Activated naive CD4-positive, alpha-beta T cell treated with anti-CD3 and anti-CD28 coated beads, Interleukin-2, amount 50 U/mL, for 72 hours (primary cell): ENCODE measurements at regions not wholly inside any gene's neighbourhood (a gene's known extent, or its start where the extent isn't known, plus 50 kb on each side); places are given as distances from the start of the nearest gene placed in this dataset.
A peak's percentile ranks its signal among the peaks of the same experiment; 100 is the strongest.

Source experiments
- ATAC-seq, 2 donors: fragments of 150-1000 bp; cut with Tn5 transposase; 2 replicates each; pipeline ENCODE4 v1.10.0; 2021; ENCODE audit warnings: mild to moderate bottlenecking in 2 of 2, moderate library complexity in 2 of 2
- DNase-seq, 2 donors: peaks; one replicate each; pipeline ENCODE4 v3.0.0; 2021 to 2022; ENCODE audit warnings: low spot score in 2 of 2
- H3K27ac Mint-ChIP-seq, 2 donors: one replicate each; pipeline ENCODE4 v1.8.0; 2022; ENCODE audit warnings: mild to moderate bottlenecking in 2 of 2, mixed read lengths in 2 of 2
- H3K36me3 Mint-ChIP-seq, 2 donors: one replicate each; pipeline ENCODE4 v1.8.0; 2022; ENCODE audit warnings: mixed read lengths in 2 of 2
- H3K9me3 Mint-ChIP-seq, 2 donors: one replicate each; pipeline ENCODE4 v1.8.0; 2022; ENCODE audit warnings: mixed read lengths in 2 of 2

DNA sequence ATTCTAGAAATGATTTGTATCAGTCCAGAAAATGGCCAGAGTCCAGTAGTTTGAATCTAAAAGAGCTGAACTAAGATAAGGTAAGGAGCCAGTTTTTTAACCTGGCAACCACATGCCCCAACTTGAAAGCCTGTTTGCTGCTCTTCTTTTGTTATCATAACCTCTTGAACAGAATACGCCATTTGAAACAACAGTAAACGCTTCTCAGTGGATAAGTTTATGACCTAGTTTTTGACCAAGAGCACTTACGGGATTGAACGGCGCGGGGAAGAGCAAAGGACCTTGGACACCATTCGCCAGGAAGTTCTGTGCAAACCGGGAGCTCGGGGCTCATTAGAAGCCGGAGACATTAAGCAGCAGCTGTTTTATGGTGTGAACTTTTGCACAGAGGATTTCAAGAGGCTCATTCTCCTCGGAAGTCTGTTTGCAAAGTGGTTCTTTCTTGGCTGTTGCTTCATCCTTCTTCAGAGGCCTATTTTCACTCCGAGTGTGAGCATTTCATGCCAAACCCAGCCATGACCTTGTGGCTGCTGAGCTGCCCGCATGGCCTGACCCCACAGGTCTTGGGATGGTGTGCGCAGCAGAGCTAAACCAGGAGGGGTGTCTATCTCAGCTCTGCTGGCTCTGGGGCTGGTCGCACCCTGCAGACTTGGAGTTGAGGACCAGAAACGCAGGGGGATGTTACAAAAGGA lies 215.1 kb downstream of the SOX4 start:
- H3K9me3 Mint-ChIP-seq = no peaks in the 10 kb centered on the region
- ATAC-seq (no peak), DNase-seq (no peak)

DNA sequence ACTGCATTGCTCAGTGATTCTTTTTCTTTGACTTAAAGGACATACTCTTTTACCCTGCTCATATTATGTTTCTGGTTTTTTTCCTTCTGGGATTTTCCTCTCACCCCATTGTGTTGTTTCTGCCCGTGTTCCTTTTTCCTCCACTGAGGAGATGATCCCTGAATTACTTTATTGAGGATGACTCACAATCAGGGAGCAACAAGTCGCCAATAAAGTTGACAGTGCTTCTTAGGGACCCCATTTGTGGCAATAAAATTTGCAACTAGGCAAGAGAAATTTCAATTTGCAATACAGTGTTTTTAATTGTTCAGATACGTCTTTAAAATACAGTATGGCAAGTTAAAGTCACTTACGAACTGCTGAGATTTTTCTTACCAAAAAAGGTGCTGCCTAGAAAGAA lies 217.9 kb downstream of the SOX4 start:
- Mint-ChIP-seq H3K27ac (no peak overlapping the region), H3K36me3 (no peaks in the 10 kb centered on the region), H3K9me3 (peaks cover 0 to 3% of the 10 kb centered on the region in 2 donors)
- ATAC-seq (no peak), DNase-seq (no peak)

More for the DNA sequence above, 215.1 kb downstream of the SOX4 start:
- Mint-ChIP-seq H3K27ac (no peak overlapping the region), H3K36me3 (no peaks in the 10 kb centered on the region)

DNA sequence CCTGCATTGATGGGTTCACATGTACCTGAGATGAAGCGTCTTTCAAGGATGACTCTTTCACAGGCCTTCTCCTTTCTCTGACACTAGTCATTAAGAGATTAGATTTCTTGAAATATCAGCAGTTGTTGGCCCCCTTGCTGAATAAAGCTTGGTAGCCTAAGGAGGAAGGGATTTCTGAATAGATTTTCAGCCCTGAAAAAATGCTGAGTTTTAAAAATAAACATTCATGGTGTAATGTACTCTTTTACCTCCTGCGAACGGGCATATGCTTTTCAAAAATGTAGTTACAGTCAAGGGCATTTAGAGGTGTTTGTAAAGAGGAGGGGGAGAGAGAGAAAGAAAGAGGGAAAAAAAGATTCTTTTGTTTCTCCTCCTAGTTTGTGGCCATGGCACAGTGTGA lies 222.7 kb downstream of the SOX4 start:
- Mint-ChIP-seq H3K36me3 (no peaks in the 10 kb centered on the region), H3K9me3 (peaks cover 0 to 3% of the 10 kb centered on the region in 2 donors), H3K27ac (no peak overlapping the region)
- no peak for ATAC-seq
- no peak for DNase-seq

DNA sequence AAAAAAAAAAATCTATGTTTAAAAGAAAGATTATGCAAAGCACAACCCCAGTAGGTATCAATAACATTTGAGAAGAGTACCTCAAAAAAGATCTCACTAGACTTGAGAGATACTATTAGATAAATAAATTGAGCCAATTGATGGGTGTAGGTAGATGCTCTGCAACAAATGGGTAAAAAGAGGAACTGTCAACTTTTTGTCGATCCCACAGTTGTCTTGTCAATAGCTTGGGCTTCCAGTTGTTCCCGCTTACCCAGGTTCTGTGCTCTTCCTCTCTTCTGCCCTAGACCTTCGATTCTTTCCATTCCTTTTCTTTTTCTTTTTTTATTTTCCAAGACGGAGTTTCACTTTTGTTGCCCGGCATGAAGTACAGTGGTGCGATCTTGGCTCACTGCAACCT lies 226.9 kb downstream of the SOX4 start:
- H3K27ac Mint-ChIP-seq = no peak overlapping the region
- no peak for DNase-seq
- ATAC-seq = no peak
- H3K9me3 Mint-ChIP-seq = no peaks in the 10 kb centered on the region
- H3K36me3 Mint-ChIP-seq = no peaks in the 10 kb centered on the region

DNA sequence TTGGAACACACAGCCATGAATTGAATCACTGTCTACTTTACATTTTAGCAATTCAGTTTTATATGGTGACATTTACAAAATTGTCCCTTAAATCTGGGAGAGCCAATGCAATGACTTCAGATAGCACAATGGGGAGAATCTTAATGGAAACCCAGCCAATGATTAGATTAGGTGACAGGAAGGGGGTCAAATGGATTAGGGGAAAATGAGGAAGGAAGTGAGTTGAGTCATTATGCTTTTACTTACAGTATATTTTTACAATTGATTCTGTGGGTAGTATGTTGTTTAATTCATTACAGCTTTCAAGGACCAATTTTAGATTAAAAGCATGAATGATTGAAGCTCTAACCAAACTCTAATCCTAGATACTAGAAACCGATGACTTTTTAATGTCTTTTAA lies 229.8 kb downstream of the SOX4 start:
- H3K36me3 Mint-ChIP-seq = no peaks in the 10 kb centered on the region
- DNase-seq (no peak), ATAC-seq (no peak)
- no peaks in the 10 kb centered on the region for H3K9me3 Mint-ChIP-seq
- no peak overlapping the region for H3K27ac Mint-ChIP-seq

DNA sequence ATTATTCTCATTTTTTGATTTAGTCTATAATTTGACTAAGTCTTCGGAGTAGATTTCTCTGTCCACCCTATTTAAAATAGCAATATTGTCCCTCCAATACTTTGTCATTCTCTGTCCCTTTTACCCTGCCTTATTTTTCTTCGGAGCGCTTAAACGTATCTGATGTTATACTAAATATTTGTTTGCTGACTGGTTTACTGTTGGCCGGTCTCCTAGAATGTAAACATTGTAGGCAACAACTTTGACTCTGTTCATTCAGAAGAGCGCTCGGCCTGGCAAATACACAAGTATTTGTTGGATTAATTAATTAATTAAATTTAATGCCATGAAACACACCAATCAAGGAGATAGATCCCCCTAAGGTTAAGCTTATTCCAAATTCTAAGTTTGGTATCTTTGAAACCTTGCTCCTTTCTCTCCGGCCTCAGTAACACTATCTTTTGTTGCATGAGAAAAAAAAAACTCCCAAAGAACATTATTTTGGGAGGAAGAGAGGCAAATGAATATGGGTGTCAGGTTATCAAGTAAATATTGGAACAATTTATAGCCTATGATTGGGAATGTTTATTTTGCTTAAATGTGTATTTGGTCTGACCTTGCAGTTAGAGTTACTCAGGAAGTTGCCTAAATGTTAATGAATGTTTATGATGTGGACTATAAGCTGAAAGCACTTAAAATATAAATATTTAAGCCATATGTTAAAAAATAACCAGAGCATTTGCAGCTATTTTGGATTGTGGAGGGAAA lies 231.1 kb downstream of the SOX4 start:
- no peak for ATAC-seq
- no peak overlapping the region for H3K27ac Mint-ChIP-seq
- H3K36me3 Mint-ChIP-seq = no peaks in the 10 kb centered on the region
- DNase-seq = no peak
- no peaks in the 10 kb centered on the region for H3K9me3 Mint-ChIP-seq

DNA sequence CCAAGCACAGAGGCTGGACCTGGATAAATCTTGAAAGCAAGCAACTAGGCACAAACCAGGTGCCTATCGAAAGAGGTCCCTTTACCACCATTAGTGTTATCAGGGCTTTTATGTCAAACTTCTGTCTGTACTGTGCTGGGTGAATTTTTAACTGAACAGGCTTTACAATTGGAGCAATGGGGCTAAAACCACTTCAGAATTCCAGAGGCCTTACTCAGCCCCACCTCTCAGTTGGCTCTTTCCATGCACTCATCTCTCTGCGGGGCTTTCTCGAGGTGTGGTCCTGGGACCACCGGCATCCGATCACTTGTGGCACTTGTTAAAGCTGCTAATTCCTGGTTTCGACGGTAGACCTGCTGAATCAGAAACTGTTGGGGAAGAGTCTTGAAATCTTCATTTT lies 232.5 kb downstream of the SOX4 start:
- H3K36me3 Mint-ChIP-seq = no peaks in the 10 kb centered on the region
- ATAC-seq (no peak), DNase-seq (no peak)
- H3K9me3 Mint-ChIP-seq = no peaks in the 10 kb centered on the region
- H3K27ac Mint-ChIP-seq = no peak overlapping the region

DNA sequence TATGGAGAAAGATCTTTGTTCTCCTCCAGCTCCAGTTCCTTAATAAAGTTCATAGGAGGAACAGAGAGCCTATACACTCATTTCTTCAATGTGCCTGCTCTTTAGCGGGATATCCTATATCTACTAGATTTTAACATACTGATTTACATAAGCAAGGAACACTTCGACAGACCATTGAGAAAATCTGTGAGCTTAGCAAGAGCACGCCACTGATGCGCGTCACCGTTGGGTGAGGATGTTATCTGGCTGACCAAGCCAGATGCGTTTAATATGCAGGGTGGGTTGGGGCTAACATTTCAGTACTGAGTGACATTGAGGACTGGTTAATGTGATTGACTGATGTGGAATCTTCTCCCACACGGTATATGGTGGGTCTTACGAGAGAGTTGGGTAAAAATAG lies 233.4 kb downstream of the SOX4 start:
- H3K27ac Mint-ChIP-seq = peak overlapping the region in 1 of 2 donors; percentile 63
- peak in 1 of 2 donors; percentile 26 for ATAC-seq
- no peaks in the 10 kb centered on the region for H3K36me3 Mint-ChIP-seq

DNA sequence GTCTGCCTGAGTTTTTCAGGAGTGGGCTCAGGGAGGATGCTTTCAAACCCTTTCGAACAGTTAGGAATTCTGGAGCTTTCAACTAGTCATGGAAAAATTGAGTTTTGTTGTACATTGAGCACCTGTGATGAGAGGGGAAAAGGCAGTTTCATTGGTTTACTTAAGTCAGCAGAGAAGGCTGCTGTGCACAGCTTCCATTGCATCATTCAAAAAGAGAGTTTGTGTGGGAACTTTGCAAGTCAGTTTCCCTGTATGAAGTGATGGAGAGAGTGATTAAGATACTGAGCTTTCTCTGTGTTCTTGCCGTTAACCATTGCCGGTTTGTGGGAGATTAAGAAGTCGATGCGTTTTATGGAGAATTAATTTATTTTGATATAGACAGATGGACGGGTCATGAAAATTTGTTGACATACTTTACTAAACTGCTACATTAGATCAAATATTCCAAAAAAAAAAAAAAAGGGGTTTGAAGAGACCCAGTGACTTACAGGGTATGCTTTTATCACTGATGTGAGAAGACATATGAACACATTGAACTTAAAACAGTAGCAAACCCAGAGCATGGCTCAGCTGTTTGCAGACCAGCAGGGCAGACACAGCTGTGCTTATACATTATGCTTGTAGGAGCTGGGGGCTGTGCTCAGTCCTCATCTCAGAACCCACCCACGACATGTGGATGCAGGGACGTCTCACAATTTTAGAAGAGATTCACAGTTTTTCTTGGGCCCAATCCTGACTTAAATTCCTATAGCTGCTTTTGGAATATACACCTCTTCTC lies 234.1 kb downstream of the SOX4 start:
- ATAC-seq = peak; percentile 56 to 58
- no peak for DNase-seq
- no peaks in the 10 kb centered on the region for H3K36me3 Mint-ChIP-seq
- no peaks in the 10 kb centered on the region for H3K9me3 Mint-ChIP-seq
- H3K27ac Mint-ChIP-seq = peak overlapping the region in 1 of 2 donors; percentile 63

More for the DNA sequence above, 233.4 kb downstream of the SOX4 start:
- H3K9me3 Mint-ChIP-seq = no peaks in the 10 kb centered on the region
- no peak for DNase-seq

DNA sequence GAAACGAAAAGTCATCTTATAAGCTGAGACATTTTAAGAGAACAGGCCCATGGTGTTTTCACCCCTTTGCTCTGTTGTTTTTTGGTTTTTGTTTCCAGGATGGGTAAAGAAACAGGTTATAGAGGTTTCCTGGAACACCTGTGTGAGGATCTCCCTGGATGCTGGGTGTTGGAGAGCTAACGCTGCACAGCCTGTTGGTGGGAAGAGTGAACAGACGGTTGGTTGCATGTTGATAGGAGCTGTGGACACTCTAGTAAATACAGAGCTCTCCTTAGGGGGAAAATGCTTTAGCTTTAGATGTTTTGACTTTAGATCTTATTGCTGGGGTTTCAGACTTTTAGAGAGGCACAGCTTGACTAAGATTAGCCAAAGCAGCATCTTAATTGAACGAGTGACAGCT lies 235.2 kb downstream of the SOX4 start:
- no peak overlapping the region for H3K27ac Mint-ChIP-seq
- no peaks in the 10 kb centered on the region for H3K36me3 Mint-ChIP-seq
- no peak for ATAC-seq
- DNase-seq = no peak
- no peaks in the 10 kb centered on the region for H3K9me3 Mint-ChIP-seq

DNA sequence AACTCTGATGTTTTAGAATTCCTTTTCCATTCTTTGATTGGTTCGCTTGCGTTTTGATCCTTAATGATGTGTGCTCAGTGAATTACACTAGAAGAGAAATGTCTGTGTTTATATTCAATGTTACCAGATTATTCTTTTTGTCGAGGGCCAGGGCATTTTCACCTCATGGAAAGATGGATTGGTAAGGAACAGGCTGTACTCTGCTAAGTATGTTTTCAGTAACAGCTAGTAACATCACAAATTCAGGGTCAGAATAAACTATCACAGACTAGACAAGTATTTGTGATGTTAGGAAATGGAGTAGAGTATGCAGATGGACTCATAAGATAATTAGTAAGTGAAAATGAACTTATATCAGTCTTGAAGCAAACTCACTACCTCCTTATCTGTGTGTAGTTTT lies 235.6 kb downstream of the SOX4 start:
- H3K36me3 Mint-ChIP-seq = no peaks in the 10 kb centered on the region
- DNase-seq (no peak), ATAC-seq (no peak)
- no peak overlapping the region for H3K27ac Mint-ChIP-seq
- no peaks in the 10 kb centered on the region for H3K9me3 Mint-ChIP-seq

DNA sequence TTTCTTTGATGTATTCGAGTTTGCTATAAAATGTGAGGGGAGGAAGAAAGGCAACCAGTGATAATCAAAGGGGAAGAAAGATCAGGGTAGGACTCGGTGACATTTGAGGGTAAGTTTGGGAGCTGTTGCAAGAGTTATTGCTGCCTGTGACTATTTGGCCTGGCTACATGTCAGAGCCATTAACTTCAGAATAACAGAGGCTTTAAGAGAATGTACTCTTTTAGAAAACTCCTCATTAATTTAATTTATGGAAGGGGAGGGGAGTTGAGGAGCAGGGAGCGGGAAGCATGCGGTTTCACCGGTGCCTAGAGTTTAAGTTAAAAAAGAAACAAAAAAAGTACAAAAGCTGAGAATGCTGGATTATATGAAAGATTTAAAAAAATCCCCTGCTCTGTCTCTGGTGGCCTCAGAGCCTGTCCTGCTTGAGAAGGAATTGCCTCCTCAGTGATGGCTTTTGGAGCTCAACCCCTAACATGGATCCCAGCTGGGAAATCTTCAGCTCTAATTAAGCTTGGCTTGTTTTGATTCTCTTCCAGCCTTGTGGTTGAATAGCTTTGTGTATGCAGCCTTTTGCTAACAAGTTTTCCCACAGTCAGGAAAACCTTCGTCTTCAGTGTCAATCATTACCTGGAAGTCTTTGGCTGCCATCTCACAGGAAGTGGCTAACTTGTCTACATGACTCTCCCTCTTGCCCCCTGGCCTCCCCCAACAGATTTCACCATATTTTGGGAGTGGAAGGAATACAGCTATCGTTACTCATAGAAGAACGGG lies 238.2 kb downstream of the SOX4 start:
- DNase-seq (no peak), ATAC-seq (no peak)
- Mint-ChIP-seq H3K36me3 (no peaks in the 10 kb centered on the region), H3K27ac (no peak overlapping the region), H3K9me3 (no peaks in the 10 kb centered on the region)

DNA sequence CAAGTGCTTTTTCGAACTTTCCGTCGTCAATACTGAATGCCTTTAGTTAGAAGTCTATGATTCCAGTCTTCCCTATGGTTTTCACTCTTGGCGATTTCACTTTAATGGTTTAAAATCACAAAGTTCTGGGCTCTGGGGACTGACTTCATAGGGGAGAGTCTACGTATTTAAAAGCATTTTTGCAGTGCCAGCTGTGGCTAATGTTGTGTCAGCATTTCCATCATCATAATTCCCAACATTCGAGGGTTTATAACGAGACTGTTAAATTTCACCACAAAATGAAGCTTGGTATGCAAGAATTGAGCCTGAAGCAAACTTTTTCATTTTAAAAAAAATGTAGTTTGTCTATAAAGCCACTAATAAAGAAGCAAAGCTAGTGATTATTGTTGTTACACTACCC lies 242.7 kb downstream of the SOX4 start:
- Mint-ChIP-seq H3K27ac (no peak overlapping the region), H3K9me3 (no peaks in the 10 kb centered on the region), H3K36me3 (no peaks in the 10 kb centered on the region)
- ATAC-seq (no peak), DNase-seq (no peak)

DNA sequence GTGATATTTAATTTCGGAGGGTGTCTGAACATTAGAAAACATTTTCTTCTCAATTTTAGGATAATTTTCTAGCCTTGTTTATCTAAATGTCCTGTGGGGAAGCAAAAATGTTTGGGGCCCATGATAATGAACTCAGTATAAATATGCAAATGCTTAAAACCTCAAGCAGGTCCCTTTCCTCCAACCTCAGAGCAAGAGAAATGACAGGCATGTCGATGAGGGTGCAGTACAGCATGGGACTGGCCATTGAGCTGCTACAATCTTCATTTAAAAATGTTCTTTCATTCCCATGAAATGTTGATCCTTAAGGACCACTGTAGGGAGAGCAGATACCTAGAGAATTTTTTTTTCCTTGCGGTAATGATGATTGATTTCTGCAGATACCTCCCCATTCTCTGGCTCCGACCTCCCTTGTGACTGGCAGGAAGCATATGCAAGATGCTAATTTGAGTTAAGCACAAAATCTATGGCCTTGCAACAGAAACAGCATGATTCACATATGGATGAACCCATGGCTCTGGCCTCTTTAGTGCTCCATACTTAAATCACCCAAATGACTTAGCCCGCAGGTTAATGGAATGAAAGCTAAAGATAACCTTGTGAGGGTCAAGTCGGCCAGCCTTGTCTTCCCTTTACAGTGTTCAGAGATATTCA lies 243.3 kb downstream of the SOX4 start:
- peak in 1 of 2 donors; percentile 37 for ATAC-seq
- H3K27ac Mint-ChIP-seq = no peak overlapping the region
- H3K36me3 Mint-ChIP-seq = no peaks in the 10 kb centered on the region
- no peak for DNase-seq
- no peaks in the 10 kb centered on the region for H3K9me3 Mint-ChIP-seq

DNA sequence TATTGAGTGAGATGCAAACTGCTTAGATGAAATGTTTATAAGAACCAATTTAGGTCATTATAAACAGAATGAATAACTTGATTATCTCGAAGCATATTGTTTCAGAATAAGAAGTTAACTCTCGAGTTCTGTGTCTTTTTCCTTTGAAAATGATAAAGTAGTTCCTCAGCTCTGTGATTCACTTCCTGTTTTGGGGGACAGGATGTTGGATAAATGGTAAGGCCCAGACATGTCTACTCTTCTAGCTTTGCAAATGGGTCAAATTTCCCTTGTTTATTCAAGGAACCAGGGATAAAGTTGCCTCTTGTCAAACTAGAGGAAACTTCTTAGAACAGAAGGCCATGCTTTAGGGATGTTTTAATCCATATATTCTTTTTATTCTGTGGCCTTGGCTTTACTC lies 246.9 kb downstream of the SOX4 start:
- H3K9me3 Mint-ChIP-seq = no peaks in the 10 kb centered on the region
- no peak for ATAC-seq
- DNase-seq = no peak
- no peak overlapping the region for H3K27ac Mint-ChIP-seq
- no peaks in the 10 kb centered on the region for H3K36me3 Mint-ChIP-seq

DNA sequence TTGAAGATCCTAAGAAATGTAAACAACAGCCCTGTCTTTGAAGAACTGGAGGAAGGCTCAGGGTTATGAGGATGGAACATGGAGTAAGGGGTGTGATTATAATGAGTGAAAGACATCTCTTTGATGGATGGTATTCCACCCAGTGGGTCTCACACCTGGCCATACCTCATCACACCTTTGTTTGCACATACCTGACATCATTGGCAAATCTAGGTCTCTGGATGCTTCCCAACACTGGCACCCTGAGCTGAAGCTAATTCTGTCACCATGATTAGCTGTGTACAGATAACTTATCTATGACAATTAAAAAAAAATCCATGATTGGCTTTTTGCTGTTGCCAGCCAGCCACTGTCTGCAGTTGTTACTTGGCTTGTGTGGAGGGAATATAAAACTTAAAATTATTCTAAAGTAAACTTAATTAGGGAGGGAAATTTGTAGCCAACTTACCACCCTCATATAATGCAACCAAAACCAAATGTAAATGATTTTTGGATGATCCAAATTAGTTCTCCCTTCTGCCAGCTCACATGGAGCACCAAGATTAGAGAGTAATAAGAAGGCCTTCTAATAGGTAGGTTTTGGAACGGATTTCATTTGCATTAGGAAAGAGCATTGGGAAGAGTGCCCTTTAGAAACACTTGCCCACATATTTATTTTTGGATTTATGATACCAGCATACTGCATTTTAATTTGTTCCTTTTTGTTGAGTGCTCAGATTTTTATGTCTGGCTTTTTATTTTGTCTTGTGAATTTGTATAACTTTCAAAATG lies 249.5 kb downstream of the SOX4 start:
- Mint-ChIP-seq H3K27ac (no peak overlapping the region), H3K36me3 (peaks cover 0 to 4% of the 10 kb centered on the region in 2 donors), H3K9me3 (peaks cover 0 to 3% of the 10 kb centered on the region in 2 donors)
- ATAC-seq (no peak), DNase-seq (no peak)
